B cell (primary cell): ENCODE measurements at regions not wholly inside any gene's neighbourhood (a gene's known extent, or its start where the extent isn't known, plus 50 kb on each side); places are given as distances from the start of the nearest gene placed in this dataset.

Source experiments
- EZH2 ChIP-seq: IDR thresholded peaks from 2 replicates; pipeline ENCODE4 v1.6.1; 2012; ENCODE audit warnings: borderline replicate concordance, low read depth, mild to moderate bottlenecking, moderate library complexity, low read length; ENCODE audit not compliant: insufficient read depth, poor library complexity, severe bottlenecking
- TF ChIP-seq, protein P1 (sequence below): fragments of 200-600 bp; IDR thresholded peaks from one replicate; pipeline ENCODE4 v1.8.0; 2022; ENCODE audit warnings: antibody characterized with exemption, mild to moderate bottlenecking

DNA sequence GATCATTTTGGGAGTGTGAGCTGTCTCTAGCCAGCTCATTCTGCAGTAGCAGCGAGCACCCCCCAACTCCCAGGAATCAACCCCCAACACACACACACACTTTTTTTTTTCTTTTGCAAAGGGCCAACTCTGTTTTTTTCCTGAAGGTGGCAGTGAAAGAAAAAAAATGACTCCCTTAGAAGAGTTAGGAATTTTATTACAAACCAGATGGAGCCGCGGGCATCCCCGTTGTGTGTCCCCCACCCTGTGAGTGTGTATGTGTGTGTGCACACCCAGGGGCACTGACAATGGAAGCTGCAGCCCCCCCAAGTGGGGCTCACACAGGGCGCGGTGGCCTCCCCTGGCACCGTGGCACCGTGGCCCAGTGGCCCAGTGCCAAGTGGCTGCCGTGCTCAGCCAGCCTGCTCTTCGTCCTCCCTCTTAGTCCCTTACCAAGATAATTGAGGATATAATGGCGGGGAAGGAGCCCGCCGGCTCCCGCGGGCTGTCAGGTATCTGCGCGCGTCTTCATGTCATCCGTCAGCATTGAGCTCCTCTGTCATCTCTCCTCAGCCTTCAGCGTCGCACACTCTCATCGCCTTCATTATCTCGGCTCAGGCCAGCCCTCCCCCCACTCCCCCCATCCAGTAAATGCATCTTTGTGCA is 314.1 kb downstream of the ZNF536 start:
- TF ChIP-seq, protein P1, sequence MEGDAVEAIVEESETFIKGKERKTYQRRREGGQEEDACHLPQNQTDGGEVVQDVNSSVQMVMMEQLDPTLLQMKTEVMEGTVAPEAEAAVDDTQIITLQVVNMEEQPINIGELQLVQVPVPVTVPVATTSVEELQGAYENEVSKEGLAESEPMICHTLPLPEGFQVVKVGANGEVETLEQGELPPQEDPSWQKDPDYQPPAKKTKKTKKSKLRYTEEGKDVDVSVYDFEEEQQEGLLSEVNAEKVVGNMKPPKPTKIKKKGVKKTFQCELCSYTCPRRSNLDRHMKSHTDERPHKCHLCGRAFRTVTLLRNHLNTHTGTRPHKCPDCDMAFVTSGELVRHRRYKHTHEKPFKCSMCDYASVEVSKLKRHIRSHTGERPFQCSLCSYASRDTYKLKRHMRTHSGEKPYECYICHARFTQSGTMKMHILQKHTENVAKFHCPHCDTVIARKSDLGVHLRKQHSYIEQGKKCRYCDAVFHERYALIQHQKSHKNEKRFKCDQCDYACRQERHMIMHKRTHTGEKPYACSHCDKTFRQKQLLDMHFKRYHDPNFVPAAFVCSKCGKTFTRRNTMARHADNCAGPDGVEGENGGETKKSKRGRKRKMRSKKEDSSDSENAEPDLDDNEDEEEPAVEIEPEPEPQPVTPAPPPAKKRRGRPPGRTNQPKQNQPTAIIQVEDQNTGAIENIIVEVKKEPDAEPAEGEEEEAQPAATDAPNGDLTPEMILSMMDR = no peak
- TF ChIP-seq EZH2 = no peak
